NOMO-1 treated with dmso at 0.1 percent for 144 hours (cell line): ENCODE measurements at regions not wholly inside any gene's neighbourhood (a gene's known extent, or its start where the extent isn't known, plus 50 kb on each side); places are given as distances from the start of the nearest gene placed in this dataset.

Source experiments
- DNase-seq: peaks from one replicate; lab custom pipeline; 2025; ENCODE audit not compliant: unreplicated experiment; lab: John Stamatoyannopoulos, UW

DNA sequence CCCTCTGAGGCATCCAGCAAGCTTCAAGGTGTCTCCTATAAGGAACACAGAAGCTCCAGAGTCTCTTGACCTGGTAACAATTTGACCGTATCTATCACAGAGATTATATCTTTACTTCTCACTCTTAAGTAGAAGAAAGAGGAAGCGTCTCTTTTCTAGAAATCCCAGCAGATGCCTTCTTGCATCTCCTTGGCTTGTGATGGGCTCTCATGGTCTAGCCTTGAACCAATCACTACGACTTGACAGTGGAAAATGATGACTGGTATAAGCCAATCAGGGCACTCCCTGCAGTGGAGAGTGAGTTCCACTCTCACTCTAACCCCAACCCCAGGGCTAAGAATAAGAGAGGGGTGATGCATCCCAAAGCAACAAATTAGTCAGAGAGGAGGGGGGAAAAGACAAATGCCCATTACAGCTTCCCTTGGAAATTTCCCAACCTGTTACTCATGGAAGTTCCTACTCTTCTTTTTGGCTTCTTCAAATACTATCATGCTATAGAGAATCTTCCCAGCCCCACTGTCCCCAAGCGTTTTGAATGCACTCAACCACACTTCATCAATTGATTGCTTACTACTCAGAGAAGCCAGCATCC lies 293.5 kb downstream of the MN1 start:
- DNase-seq: no peak

DNA sequence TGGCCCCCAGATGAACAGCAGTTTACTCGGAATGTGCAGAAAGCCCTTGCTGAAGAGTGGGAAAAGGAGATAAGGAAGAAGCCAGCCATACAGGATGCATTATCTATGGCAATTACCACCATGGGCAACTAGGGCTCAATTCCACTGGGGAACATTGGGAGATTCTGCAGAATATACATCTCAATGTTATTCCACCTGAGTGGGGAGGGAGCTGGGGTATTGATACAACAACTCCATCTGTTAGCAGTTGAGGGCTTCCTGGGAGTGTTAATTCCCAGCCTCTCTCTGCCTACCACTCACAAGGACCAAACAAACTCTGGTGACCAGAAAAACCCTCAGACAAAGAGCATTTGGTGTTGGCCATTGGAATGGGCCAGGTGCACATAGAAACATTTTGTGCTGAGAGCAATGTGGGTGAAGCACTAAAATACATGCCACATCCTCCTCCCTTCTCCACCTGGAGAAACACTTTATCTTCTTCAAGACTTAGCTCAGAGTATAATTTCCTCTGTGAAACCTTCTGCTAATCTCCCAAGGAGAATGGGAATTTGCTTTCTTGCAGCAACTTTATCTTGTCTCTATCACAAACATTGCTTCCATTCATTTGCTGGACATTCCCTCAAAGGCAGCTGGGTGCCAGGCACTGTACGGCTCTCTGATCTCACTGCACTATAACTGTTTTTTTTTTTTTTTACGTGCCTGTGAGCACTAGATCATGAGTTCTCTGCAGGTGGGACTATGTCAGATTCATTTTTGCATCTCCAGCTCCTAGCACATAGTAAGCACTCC lies 292.2 kb downstream of the MN1 start:
- DNase-seq: no peak

DNA sequence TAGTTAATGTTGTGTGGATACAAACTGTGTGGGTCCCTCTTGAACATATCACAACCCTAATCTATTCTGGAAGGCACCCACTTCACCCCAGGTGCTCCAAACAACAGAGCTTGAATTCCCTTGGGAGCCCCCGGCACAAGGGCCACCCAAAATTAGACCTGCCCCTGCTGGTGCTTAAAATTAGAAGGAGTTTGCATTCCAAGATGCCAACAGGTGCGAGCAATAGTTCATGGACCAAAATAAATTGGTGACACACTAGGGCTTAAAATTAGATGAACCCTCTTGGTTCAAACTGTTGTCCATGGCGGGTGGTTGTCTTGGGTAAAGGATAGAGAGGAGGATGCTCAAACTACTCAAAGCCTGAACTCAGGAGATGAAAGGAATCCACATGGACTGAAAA lies 291.5 kb downstream of the MN1 start:
- no peak for DNase-seq

DNA sequence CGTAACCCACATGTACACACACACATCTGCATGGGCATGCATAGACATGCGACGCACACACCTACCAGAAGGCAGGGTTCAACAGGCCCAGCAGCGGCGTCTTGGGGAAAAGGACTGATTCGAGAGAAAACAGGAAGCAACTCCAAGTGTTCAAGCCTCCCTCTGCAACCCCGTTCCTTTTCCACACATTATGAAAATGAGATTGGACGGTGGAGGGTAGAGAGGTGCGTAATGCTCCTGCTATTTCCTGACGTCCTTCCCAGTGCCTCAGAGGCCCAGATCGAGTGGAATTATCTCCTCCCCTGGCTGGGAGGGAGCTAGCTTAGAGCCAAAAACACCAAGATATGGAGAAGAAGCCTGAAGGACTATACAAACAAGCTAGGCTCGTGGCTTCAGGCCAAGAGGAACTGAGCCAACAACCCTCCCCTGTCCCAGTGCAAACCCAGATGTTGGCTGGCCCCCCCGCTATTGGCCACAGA lies 289.2 kb downstream of the MN1 start:
- no peak for DNase-seq

DNA sequence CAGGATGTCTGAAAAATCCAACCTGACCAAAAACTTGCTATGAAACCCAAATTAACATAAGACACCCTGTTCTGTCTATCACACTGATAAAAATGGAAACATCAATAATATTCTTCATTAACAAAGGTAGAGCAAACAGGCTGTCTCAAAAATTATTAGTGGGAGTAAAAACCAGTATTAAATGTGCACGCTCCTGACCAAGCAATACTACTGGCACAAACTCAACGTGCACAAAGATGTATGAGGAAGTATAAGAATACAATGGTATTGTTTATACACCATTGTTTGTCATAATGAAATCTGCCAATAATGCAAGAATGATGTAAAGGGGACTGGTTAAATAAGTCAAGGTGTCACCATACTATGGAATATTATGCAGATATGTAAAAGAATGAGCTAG lies 288.5 kb downstream of the MN1 start:
- no peak for DNase-seq

DNA sequence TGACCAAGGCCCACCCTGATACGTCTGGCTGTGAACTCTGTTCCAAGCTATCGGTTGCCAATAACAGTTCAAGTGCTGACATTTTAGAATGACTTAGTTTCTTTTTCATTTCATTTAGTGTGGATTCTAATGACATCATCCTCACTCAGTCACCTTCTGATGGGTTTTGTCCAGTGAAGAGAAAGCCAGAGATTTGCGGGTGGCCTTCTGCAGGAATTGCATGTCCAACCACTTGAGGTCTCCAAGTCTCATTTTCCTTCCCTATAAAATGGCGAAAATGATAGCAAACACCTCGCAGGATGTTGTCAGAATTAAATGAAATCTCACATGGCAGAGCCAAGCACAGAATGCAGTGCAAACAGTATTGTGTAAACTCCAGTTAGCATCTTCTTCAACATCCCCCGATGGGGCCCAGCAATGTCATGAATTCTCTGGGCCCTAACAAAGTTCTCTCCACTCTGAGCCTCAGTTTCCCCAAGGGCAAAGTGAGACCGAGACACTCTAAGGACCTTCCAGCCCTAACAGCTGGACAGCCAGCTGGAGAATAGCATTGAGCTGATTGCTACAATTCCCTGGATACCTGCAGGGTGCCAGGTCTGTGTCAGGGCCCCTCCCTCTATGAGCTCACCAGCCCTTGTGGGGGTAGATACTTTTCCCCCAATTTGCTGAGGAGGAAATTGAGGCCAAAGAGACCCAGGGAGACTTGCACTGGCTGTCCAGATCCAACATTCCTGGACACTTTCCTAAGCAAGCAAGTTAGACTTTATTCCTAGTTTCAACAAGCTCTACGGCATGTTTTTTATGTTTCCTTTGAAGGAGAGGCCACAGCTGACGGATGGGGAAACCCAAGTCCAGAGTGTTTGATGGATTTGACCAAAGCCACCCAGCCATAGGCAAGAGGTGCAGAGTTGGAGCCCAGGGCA lies 286.7 kb downstream of the MN1 start:
- no peak for DNase-seq

DNA sequence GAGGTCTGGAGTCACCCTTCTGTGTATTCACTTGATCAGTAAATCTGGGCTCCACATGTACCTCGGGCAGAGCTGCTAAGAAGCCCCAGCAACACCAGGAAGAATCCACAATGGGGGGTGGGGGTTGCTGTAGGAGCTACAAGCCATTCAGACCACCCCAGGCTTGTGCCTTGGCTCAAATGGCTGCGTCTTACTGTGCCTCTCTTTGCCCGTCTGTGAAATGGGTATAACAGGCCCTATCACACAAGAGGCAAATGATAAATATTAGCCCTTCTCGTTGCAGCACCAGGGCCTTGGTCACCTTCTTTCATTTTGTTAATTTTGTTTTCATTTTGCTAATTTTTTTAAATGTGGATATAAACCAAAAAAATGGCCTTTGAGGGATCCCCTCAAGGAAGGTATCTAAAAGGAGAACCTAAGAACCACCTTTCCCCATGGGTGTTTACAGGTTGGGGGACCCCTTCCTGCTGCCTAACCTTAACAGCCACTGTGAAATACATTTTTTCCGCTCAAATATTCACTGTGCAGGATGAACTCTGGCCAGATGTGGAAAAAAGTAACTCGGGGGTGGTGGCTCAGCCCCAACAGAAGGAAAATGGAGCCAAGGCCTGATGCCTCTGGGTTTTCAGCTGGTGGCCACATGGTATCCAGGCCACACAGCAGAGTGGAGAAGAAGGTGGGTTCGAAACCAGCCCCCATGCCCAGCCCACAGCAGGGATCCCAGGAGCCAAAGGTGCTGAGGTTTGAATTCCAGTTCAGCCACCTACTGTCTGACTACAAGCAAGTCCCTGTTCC lies 284.0 kb downstream of the MN1 start:
- DNase-seq: no peak

DNA sequence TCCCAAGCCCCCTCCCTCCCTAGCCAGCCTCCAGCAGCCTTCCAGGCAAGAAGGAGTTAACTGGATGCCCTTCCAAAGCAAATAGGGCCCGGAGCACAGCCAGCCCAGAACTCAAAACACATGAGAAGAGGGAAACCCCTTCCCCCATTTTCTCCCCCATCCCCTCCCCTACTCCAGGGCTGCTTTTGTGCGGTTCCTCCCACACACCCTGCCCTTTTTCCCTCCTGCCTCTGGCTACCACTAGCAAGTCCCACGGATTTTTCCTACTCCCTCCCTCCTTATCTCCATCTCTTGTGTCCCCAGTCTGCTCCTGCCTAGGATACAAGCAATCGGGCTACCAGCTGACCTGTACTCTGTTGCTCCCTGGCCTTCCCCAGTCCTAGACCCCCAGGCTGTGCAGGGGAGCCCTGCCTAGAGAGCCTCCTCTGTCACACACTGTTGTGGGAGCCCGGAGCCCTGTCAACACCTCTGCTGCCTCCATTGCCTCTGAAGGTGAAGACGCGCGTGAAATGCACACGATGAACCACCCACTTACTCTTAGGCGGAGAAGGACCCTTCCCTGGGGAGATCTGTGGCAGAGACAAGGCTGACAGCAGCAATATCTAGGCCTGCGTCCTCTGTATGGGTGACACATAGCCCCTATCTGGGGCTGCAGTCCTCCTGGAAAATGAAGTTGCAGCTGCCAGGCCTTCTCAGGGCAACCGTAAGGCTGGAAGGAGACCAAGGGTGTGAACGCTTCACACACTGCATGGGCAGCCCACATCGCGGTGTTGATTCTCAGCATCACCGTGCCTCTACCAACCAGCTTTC lies 282.8 kb downstream of the MN1 start:
- no peak for DNase-seq

DNA sequence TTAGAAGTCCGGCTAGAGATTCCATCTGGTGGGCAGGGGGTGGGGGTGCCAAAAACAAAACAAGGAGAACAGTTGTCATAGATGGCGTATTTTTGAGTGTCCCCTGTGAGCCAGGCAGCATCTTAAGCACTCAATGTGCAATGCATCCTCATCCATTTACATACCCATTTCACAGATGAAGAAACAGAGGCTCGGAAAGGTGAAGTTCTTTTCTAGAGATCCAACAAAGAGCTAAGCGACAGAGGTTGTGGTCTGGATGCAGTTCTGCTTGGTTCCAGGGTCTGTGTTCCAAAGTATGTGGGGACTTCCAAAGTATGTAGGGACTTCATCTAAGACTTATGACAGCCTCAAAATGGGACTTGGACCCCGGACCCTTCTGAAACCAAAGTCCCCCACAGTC lies 277.8 kb downstream of the MN1 start:
- DNase-seq: no peak

DNA sequence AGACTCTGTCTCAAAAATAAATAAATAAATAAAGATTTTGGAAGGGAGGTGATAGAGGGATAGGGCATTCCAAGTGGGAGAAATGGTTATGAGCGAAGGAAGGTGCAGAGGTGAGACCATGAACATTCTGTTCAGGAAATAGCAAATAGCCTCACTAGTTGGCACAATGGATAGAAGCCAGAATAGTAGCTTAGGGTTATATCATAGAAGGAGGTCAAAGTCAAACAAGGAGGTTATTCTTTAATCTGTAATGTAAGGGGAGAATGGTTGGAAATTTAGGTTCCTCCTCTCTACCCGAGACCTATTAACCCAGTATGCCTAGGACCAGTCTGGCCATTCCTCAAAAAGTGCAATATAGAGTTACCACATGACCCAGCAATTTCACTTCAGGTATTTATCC lies 275.8 kb downstream of the MN1 start:
- no peak for DNase-seq

DNA sequence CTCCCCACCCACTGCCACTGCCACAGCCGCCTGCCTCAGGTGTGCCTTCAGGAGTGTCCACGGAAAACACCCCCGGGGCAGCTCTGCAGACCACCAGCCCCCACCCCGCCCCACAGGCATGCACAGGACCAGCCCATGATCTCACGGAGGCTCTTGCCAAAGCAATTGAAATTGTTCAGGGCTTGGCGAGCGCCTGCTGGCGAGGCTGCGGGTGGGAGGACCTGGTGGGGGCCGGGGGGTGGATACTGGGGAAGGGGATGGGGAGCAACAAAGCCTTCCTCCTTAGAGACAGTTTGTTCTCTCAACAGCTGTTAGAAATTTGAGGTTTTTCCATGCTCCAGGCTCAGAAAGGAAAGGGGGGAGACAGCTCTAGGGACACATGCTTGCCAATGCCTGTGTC lies 274.7 kb downstream of the MN1 start:
- no peak for DNase-seq

DNA sequence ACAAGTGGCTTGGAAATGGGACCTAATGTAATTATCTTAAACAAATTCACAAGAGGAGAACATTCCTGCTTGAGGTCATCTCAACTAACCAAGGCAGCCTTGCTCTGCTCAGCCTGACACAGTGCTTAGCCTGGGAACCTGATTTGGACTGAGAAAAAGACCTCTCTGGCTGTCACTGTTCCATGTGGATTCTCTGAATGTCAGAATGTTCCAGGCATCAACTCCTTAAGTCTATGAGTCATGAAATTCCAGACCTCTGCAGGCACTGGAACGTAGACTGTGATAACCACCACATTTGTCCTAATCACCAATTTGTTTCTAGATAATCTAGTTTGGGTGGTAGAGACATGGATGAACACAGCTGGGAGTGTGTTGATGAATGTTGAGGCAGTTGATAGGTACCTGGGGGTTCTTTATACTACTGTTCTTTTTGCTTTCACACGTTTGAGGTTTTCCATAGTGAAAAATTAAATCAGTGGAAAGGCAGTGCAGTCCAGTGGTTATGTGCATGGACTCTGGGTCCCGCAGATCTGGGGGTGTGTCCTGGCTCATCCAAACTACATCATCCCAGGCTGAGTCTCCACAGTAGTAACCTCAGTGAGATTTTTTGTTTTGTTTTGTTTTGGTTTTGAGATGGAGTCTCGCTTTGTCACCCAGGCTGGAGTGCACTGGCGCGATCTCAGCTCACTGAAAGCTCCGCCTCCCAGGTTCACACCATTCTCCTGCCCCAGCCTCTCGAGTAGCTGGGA lies 269.6 kb downstream of the MN1 start:
- no peak for DNase-seq

DNA sequence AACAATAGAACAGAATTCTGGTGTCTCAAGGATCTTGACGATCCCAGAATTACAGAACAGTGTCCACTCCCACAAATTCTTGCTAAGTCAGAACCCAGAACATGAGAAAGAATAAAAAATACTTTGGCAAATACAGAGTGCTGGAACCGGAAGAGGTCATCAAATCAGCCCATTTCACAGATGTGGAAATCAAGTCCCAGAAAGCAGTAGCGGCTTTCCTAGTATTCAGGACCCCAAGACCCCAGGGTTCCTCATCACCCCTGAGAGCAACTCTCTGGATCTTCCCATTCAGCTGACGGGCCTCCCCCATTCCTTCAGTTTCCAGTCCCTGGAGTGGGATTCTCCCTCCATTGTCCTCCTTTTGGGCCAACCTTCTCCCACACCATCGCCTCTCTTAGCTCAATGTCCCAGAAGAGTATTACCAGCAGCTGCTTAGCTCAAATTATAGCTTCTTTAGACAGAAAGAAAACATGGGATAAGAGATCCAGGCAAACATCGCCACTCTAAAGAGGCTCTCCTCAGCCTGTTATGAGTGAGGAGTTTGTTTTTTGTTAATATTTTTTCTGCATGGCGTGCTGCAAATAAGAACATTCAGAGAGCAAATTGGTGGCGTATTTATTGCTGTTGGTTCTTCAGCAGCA lies 268.3 kb downstream of the MN1 start:
- no peak for DNase-seq

DNA sequence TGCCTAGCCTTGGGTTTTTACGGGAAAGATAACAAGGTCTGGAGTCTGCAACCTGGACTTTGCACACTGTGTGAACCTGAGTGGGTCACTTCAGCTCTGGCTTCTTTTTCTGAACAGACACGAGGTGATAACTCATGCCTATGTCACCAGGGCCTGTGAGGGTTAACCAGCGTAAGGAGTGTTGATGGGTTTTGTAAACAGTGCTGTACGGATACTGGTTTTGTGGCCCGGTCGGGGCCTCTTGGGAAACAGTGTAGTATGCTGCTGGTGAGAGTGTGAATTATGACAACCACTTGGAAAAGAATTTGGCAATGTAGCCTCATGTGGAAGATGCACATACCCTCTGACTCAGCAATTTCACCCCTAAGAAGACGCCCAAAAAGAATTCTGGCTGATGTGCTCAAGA lies 266.8 kb downstream of the MN1 start:
- DNase-seq: no peak

DNA sequence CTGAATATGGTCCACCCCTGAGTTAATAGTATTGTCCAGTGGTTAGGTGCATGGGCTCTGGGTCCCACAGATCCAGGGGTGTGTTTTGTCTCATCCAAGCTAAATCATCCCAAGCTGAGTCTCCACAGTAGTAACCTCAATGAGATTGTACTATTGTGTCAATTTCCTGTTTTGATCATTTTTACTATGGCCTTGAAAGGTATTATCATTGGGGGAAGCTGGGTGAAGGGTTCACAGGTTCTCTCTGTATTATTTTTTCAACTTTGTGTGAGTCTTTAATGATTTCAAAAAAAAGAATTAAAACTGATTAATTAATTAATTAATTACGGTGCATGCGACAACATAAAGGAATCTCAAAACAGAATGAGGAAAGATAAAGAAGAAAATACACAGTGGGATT lies 266.1 kb downstream of the MN1 start:
- no peak for DNase-seq

DNA sequence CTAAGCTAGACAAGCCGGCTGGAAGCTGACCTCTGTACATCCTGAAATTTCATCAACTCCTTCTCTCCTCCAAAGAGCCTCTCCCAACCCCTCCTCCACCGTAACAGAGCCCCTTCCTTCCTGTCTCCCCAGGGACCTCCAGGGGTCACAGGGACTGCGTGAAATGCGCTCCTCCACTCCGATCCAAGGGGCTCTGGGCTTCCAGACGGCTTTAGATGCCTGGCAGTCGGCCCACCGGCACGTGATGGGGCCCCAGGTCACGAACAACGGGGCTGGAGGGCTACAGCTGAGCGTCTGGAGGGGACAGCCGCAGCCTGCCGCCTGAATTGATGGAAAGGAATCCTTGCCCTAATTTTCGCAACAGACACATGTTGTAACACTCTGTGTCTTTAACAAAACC lies 264.1 kb downstream of the MN1 start:
- DNase-seq: no peak

DNA sequence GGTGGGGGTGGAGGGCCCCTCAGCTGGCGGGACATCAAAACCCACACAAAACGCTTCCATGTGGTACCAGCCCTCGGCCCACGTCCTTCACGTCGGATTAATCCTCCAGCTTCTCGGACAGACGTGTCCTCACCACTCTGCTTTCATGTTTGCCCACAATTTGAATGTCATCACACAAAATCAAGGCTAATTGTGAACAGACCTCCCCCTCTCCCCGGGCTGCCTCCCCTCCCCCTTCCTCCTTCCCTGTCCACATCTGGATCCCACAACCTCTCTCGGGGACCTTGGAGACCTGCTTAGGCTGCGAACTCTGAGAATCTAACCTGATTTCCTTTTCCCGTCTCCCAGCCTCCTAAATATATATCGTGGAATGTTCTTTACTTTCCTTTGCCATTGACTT lies 262.9 kb downstream of the MN1 start:
- no peak for DNase-seq

DNA sequence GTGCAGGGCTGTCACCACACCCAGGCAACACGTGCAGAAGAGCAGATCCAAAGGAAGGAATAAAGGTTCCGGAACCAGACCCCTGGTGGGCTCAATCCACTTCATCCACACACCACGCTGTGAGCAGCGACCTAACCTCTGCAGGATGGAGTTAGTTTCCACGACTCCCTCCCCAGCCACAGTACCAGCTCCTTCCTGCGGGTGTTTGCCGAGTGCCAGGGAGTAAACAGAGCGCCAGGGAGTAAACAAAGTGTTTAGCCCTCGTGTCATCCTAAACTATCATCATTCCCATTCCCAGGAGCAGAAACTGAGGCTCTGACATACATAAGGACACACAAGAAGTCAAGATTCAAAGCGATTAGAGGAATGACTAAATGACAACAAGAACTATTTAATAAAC lies 261.3 kb downstream of the MN1 start:
- DNase-seq: no peak
